ENCODE measurements at regions not wholly inside any gene's neighbourhood (a gene's known extent, or its start where the extent isn't known, plus 50 kb on each side); places are given as distances from the start of the nearest gene placed in this dataset.

DNA sequence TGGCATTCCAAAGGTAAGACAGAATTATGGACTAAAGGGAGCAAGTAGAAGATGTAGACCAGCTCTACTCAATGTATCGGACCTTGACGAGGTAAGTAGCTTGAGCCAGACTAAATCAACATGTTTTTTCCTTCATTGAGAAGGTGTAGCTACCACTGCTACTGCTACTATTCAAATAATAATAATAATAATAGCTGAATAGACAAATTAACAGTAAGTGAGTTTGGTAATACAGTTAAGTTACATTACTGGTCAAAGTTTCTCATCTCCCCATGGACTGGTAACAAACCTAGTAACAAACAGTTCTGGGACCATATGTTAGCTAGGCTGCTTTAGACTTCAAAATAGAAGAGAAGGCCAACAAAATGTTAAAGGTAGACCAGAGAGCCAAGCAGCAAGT, 609.2 kb downstream of the TLE1 start:
- no peak overlapping the region for H3K9ac ChIP-seq
- H3K4me2 ChIP-seq = no peak overlapping the region
- no peaks in the 10 kb centered on the region for H3K27me3 ChIP-seq
- H3K9me3 ChIP-seq (replicated peaks in 1 of 11) = no peaks in the 10 kb centered on the region
- H3K4me1 ChIP-seq = peaks cover 0 to 10% (median 0%) of the 10 kb centered on the region in 10 experiments; a peak in 5 of 20 replicates
- TF ChIP-seq Cebpa-rat (IDR thresholded peaks at IDR 0.05) = no peak
- H4K20me1 ChIP-seq = no peaks in the 10 kb centered on the region
- H3K27ac ChIP-seq = no peak overlapping the region
- no peaks in the 10 kb centered on the region for H3K36me3 ChIP-seq
- H3K4me3 ChIP-seq = no peak overlapping the region

DNA sequence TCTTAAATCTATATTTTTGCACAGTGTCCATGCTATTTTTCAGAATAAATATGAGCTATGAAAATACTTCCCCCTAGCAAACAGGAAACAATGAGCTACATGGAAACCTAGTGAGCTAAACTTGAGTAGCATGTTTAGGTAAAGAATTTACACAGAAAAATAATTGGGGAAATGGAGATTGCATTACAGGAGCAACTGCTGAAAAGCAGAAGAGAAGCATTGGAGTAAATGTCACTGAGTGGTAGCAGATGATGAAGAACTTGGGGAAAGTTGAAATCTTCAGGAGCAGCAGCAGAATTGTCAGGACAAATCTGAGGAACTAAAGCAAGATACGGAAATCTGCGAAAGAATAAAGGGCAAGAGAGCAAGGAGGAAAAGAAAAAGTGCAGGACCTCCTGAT, 610.3 kb downstream of the TLE1 start:
- no peak overlapping the region for H3K4me3 ChIP-seq
- peaks cover 0 to 10% (median 0%) of the 10 kb centered on the region in 10 experiments; a peak in 5 of 20 replicates for H3K4me1 ChIP-seq
- no peak overlapping the region for H3K9ac ChIP-seq
- H4K20me1 ChIP-seq = no peaks in the 10 kb centered on the region
- no peaks in the 10 kb centered on the region for H3K27me3 ChIP-seq
- H3K27ac ChIP-seq = no peak overlapping the region
- H3K36me3 ChIP-seq = no peaks in the 10 kb centered on the region
- no peak overlapping the region for H3K4me2 ChIP-seq
- no peaks in the 10 kb centered on the region for H3K9me3 ChIP-seq (replicated peaks in 1 of 11)
- TF ChIP-seq Cebpa-rat (IDR thresholded peaks at IDR 0.05) = no peak

DNA sequence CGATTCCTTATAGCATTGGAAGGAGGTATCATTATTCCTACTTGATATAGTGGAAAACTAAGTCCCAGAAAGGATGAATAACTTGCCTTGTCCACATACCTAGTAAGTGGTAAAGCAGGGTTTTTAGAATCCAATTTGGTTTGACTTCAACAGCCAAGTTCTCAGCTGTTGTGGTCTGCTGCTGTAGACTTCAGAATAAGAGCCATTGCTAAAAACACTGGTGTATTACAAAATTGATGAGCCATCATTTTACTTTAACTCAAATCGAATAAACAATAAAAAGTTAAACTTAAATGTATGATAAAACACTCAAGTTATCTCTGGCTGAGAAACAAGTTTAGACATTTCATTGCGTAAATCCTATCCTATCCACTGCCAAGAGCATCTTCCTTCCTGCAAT, 610.8 kb downstream of the TLE1 start:
- no peaks in the 10 kb centered on the region for H3K36me3 ChIP-seq
- H4K20me1 ChIP-seq = no peaks in the 10 kb centered on the region
- H3K4me1 ChIP-seq = peaks cover 0 to 10% (median 0%) of the 10 kb centered on the region in 10 experiments; a peak in 5 of 20 replicates
- no peaks in the 10 kb centered on the region for H3K27me3 ChIP-seq
- no peak overlapping the region for H3K27ac ChIP-seq
- no peak for TF ChIP-seq Cebpa-rat (IDR thresholded peaks at IDR 0.05)
- no peaks in the 10 kb centered on the region for H3K9me3 ChIP-seq (replicated peaks in 1 of 11)
- no peak overlapping the region for H3K4me3 ChIP-seq
- H3K9ac ChIP-seq = no peak overlapping the region
- H3K4me2 ChIP-seq = 0 out of 22 replicates have a peak overlapping the region, but pooled peaks of 1 of the 11 experiments have one; percentile 23

DNA sequence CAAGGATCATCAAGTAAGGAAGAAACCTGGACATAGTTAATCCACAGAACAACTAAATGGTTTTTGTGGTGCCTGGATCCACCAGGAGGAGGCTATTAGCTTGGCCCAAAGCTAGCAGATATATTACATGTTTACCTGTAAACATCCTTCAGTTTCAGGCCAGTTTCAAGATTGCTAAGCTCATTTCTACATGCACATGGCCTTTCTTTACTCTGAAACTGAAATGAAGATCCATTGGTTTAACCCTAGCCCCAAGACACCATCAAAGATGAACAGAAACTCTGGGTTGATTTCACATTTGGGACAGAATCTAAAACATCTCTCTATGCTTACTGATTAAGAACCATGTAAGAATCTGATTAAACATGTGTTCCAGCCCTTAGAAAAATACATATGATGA, 611.8 kb downstream of the TLE1 start:
- Histone ChIP-seq H3K4me2 (0 out of 22 replicates have a peak overlapping the region, but pooled peaks of 3 of the 11 experiments have one; percentile 3 to 23 (median 13)), H3K27ac (no peak overlapping the region), H3K9ac (no peak overlapping the region), H3K4me1 (peaks cover 0 to 6% (median 0%) of the 10 kb centered on the region in 10 experiments; a peak in 4 of 20 replicates), H3K9me3 (replicated peaks in 1 of 11) (no peaks in the 10 kb centered on the region), H3K36me3 (no peaks in the 10 kb centered on the region), H3K27me3 (no peaks in the 10 kb centered on the region), H3K4me3 (no peak overlapping the region), H4K20me1 (no peaks in the 10 kb centered on the region)
- no peak for TF ChIP-seq Cebpa-rat (IDR thresholded peaks at IDR 0.05)

DNA sequence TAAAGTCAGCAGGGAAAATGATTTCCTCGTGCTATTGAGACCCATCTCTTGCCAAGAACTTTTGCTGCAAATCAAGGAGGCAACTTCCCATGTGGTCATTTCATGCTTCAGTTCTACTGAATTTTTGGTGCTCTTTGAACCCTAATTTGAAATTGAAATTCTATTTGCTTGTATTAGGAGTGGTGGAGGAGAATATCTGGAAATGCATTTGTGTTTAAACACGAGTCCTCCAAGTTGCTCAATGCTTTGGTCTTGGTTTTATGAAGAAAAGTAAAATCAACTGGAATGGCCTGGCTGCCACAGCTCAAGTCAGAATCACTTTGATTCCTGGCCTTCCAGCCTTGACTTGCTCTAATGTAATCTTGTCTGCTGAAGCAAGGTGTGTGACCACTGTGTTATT, 613.2 kb downstream of the TLE1 start:
- Histone ChIP-seq H3K27me3 (no peaks in the 10 kb centered on the region), H3K4me1 (peaks cover 0 to 6% (median 0%) of the 10 kb centered on the region in 10 experiments; a peak in 4 of 20 replicates), H3K36me3 (no peaks in the 10 kb centered on the region), H3K9me3 (replicated peaks in 1 of 11) (no peaks in the 10 kb centered on the region), H3K4me3 (no peak overlapping the region), H3K27ac (no peak overlapping the region), H3K9ac (no peak overlapping the region), H3K4me2 (no peak overlapping the region), H4K20me1 (no peaks in the 10 kb centered on the region)
- no peak for TF ChIP-seq Cebpa-rat (IDR thresholded peaks at IDR 0.05)

DNA sequence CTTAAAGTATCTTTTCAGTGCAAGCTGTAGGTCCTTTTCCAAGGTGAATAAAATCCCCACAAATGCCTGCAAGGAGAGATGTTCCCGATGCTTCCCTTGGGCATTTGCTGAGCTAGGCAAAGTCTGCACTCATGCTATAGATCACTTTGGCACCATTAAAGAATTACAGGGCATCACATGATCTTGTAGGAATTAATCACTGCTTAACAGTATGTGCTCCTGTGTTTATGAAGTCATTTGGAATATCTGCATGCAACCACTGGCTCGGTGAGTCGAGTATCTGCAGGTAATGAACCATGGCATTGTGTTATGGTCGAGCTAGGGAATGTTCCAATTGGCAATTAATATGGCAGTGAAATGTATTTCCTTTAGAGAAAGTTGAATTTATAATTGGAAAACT, 615.1 kb downstream of the TLE1 start:
- Histone ChIP-seq H3K9me3 (replicated peaks in 1 of 11) (peaks cover 0 to 9% (median 0%) of the 10 kb centered on the region in 11 experiments; a peak in 8 of 22 replicates), H3K4me2 (no peak overlapping the region), H3K9ac (no peak overlapping the region), H3K4me1 (peaks cover 0 to 6% (median 0%) of the 10 kb centered on the region in 10 experiments; a peak in 4 of 20 replicates), H3K4me3 (no peak overlapping the region), H3K27ac (no peak overlapping the region), H4K20me1 (no peaks in the 10 kb centered on the region), H3K36me3 (no peaks in the 10 kb centered on the region), H3K27me3 (no peaks in the 10 kb centered on the region)
- no peak for TF ChIP-seq Cebpa-rat (IDR thresholded peaks at IDR 0.05)

DNA sequence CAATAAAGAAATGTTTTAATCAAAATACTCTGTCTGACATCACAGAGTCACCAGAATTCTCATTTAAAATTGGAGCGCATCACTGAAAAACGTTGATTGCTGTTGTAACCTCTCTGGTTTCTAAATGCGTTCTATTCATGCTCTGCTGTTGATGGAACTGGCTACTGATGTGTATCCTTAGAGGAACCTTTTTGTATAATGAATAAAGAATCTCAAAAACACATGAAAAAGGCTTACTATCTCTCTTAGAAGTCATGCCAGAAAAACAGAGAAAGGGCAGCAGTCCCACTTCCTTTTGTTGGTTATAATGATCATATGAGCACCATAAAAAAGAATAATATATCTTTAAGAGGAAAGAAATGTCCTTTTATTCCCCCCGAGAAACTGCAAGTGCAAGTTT, 615.5 kb downstream of the TLE1 start:
- Histone ChIP-seq H3K27ac (no peak overlapping the region), H3K36me3 (no peaks in the 10 kb centered on the region), H3K9me3 (replicated peaks in 1 of 11) (peaks cover 0 to 13% (median 0%) of the 10 kb centered on the region in 11 experiments; a peak in 9 of 22 replicates), H4K20me1 (no peaks in the 10 kb centered on the region), H3K4me1 (peaks cover 0 to 6% (median 0%) of the 10 kb centered on the region in 10 experiments; a peak in 4 of 20 replicates), H3K9ac (no peak overlapping the region), H3K4me3 (no peak overlapping the region), H3K27me3 (no peaks in the 10 kb centered on the region), H3K4me2 (no peak overlapping the region)
- no peak for TF ChIP-seq Cebpa-rat (IDR thresholded peaks at IDR 0.05)

DNA sequence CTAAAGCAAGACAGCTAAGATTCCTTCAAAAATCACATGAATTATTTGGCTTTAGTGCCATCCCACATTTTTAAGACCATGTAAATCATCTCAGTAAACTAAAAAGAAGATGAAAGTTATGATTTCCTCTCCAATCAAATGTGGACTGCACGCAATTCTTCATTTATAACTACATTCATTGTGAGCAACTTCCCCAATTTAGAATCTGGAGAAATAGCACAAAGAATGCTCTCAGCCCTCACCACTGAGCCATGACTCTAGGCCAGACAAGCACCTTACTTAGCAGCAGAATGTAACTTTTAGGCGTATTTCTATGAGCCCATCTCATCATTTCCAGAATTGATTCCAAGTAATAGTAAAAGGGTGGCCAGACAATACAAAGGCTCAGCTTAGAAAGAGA, 616.6 kb downstream of the TLE1 start:
- Histone ChIP-seq H3K4me2 (peak overlapping the region in 2 of 11 experiments; percentile 6 to 18; a peak in 1 of 22 replicates), H3K4me3 (no peak overlapping the region), H3K27ac (no peak overlapping the region), H3K4me1 (peaks cover 0 to 2% (median 0%) of the 10 kb centered on the region in 10 experiments; a peak in 3 of 20 replicates), H3K9me3 (replicated peaks in 1 of 11) (peaks cover 0 to 20% (median 4%) of the 10 kb centered on the region in 11 experiments; a peak in 9 of 22 replicates), H3K27me3 (no peaks in the 10 kb centered on the region), H3K36me3 (no peaks in the 10 kb centered on the region), H4K20me1 (no peaks in the 10 kb centered on the region), H3K9ac (no peak overlapping the region)
- no peak for TF ChIP-seq Cebpa-rat (IDR thresholded peaks at IDR 0.05)

DNA sequence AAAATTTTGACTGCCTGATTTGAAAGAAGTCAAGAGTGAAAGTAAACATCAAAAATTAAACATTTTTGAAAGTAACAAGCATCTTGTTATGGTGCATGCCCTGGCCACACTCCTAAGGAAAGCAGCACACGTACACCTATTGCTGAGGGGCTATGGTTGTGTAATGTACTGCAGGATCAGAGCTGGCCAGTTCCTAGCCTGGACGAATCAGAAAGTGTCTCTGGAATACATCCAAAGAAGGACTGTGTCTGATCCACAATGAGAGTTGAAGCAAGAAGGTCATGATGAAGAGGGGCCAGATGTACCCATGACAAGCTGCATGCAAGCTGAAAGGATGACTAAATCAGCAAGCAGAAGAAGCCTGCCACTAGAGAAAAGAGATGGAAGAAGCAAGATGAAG, 618.2 kb downstream of the TLE1 start:
- TF ChIP-seq Cebpa-rat (IDR thresholded peaks at IDR 0.05) = no peak
- Histone ChIP-seq H3K4me1 (no peaks in the 10 kb centered on the region; a peak in 1 of 20 replicates), H3K9ac (no peak overlapping the region), H3K4me2 (no peak overlapping the region), H3K9me3 (replicated peaks in 1 of 11) (peaks cover 0 to 20% (median 7%) of the 10 kb centered on the region in 11 experiments; a peak in 10 of 22 replicates), H4K20me1 (no peaks in the 10 kb centered on the region), H3K27me3 (no peaks in the 10 kb centered on the region), H3K36me3 (no peaks in the 10 kb centered on the region), H3K4me3 (no peak overlapping the region), H3K27ac (no peak overlapping the region)

DNA sequence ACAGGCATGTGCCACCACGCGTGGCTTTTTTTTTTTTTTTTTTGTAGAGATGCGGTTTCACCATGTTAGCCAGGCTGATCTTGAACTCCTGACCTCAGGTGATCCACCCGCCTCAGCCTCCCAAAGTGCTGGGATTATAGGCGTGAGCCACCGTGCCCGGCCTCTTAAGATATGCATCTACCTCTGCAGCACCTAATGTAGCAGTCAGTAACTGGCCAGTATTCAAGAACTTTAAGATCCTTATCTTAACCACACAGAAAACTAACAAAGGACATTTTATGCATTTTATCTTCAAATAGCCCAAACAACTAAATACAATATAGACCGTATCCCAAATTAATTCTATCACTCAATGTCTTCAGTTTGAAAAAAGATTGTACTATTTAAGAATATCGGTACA, 618.7 kb downstream of the TLE1 start:
- Histone ChIP-seq H3K4me1 (no peaks in the 10 kb centered on the region; a peak in 1 of 20 replicates), H3K27me3 (no peaks in the 10 kb centered on the region), H3K4me2 (no peak overlapping the region), H3K9me3 (replicated peaks in 1 of 11) (peaks cover 0 to 21% (median 7%) of the 10 kb centered on the region in 11 experiments; a peak in 11 of 22 replicates), H3K27ac (no peak overlapping the region), H3K36me3 (no peaks in the 10 kb centered on the region), H3K9ac (no peak overlapping the region), H3K4me3 (no peak overlapping the region), H4K20me1 (no peaks in the 10 kb centered on the region)
- TF ChIP-seq Cebpa-rat (IDR thresholded peaks at IDR 0.05) = no peak

Data from BLaER1 treated with 17β-estradiol and CSF1 and Interleukin-3, amounts not matched to agents 10 nM and 100 nM (cell line).